ENCODE measurements at regions not wholly inside any gene's neighbourhood (a gene's known extent, or its start where the extent isn't known, plus 50 kb on each side); places are given as distances from the start of the nearest gene placed in this dataset.

GRCh38 chr15:38073178-38073946 is 138.9 kb downstream of the TMCO5A start:
- Mint-ChIP-seq H3K9me3 (no peaks in the 10 kb centered on the region), H3K4me3 (peak overlapping the region; percentile 19), H3K4me1 (peaks cover 18% of the 10 kb centered on the region), H3K36me3 (no peaks in the 10 kb centered on the region), H3K27me3 (peaks cover 56% of the 10 kb centered on the region), H3K27ac (no peak overlapping the region)
- DNase-seq: no peak
- CTCF ChIA-PET: interaction anchor here (0.6 to 1.4 kb wide), 2 partner anchors 10 to 15 kb away, joined by 3 to 4 read pairs; no protein-coding TSS in a partner anchor

- peaks cover 53% of the 10 kb centered on the region for H3K27me3 Mint-ChIP-seq
- no peaks in the 10 kb centered on the region for H3K36me3 Mint-ChIP-seq
- H3K9me3 Mint-ChIP-seq: no peaks in the 10 kb centered on the region
- CTCF ChIA-PET: interaction anchor here (0.6 kb wide), 1 partner anchor 16 kb away, joined by 3 read pairs; no protein-coding TSS in a partner anchor
- DNase-seq: no peak
- no peak overlapping the region for H3K27ac Mint-ChIP-seq
- H3K4me1 Mint-ChIP-seq: peaks cover 16% of the 10 kb centered on the region
- H3K4me3 Mint-ChIP-seq: no peak overlapping the region
Observed at GRCh38 chr15:38074029-38074428, 139.6 kb downstream of the TMCO5A start.

- no peak overlapping the region for H3K27ac Mint-ChIP-seq
- peaks cover 11% of the 10 kb centered on the region for H3K4me1 Mint-ChIP-seq
- DNase-seq: no peak
- H3K36me3 Mint-ChIP-seq: no peaks in the 10 kb centered on the region
- H3K4me3 Mint-ChIP-seq: no peak overlapping the region
- H3K9me3 Mint-ChIP-seq: no peaks in the 10 kb centered on the region
- CTCF ChIA-PET: no interaction called here
- peaks cover 43% of the 10 kb centered on the region for H3K27me3 Mint-ChIP-seq
Observed at GRCh38 chr15:38075466-38075865, 141.0 kb downstream of the TMCO5A start.

GRCh38 chr15:38076786-38077185 is 142.3 kb downstream of the TMCO5A start:
- no peak for DNase-seq
- no peaks in the 10 kb centered on the region for H3K9me3 Mint-ChIP-seq
- no peak overlapping the region for H3K27ac Mint-ChIP-seq
- no peak overlapping the region for H3K4me3 Mint-ChIP-seq
- H3K36me3 Mint-ChIP-seq: no peaks in the 10 kb centered on the region
- CTCF ChIA-PET: no interaction called here
- H3K4me1 Mint-ChIP-seq: peaks cover 9% of the 10 kb centered on the region
- H3K27me3 Mint-ChIP-seq: peaks cover 35% of the 10 kb centered on the region

- CTCF ChIA-PET: no interaction called here
Observed at GRCh38 chr15:38079236-38079635, 144.8 kb downstream of the TMCO5A start.

GRCh38 chr15:38080651-38081275 is 146.3 kb downstream of the TMCO5A start:
- H3K4me1 Mint-ChIP-seq: peaks cover 10% of the 10 kb centered on the region
- no peak overlapping the region for H3K4me3 Mint-ChIP-seq
- no peaks in the 10 kb centered on the region for H3K36me3 Mint-ChIP-seq
- peaks cover 4% of the 10 kb centered on the region for H3K27me3 Mint-ChIP-seq
- CTCF ChIA-PET: no interaction called here
- H3K27ac Mint-ChIP-seq: no peak overlapping the region
- H3K9me3 Mint-ChIP-seq: no peaks in the 10 kb centered on the region
- no peak for DNase-seq

More at GRCh38 chr15:38079236-38079635, 144.8 kb downstream of the TMCO5A start:
- no peaks in the 10 kb centered on the region for H3K36me3 Mint-ChIP-seq
- no peaks in the 10 kb centered on the region for H3K9me3 Mint-ChIP-seq
- peaks cover 3% of the 10 kb centered on the region for H3K4me1 Mint-ChIP-seq
- peaks cover 11% of the 10 kb centered on the region for H3K27me3 Mint-ChIP-seq
- no peak overlapping the region for H3K4me3 Mint-ChIP-seq
- no peak overlapping the region for H3K27ac Mint-ChIP-seq
- DNase-seq: no peak

- CTCF ChIA-PET: interaction anchor here (1.6 kb wide), 1 partner anchor 12 kb away, joined by 4 read pairs; no protein-coding TSS in a partner anchor
- H3K9me3 Mint-ChIP-seq: no peaks in the 10 kb centered on the region
- no peak for DNase-seq
- H3K27ac Mint-ChIP-seq: no peak overlapping the region
- H3K36me3 Mint-ChIP-seq: no peaks in the 10 kb centered on the region
- H3K27me3 Mint-ChIP-seq: peaks cover 4% of the 10 kb centered on the region
- no peak overlapping the region for H3K4me3 Mint-ChIP-seq
- H3K4me1 Mint-ChIP-seq: peaks cover 10% of the 10 kb centered on the region
Observed at GRCh38 chr15:38084289-38084688, 149.8 kb downstream of the TMCO5A start.

- peaks cover 10% of the 10 kb centered on the region for H3K4me1 Mint-ChIP-seq
- H3K27me3 Mint-ChIP-seq: peaks cover 8% of the 10 kb centered on the region
- no peak for DNase-seq
- no peaks in the 10 kb centered on the region for H3K9me3 Mint-ChIP-seq
- H3K36me3 Mint-ChIP-seq: no peaks in the 10 kb centered on the region
- CTCF ChIA-PET: no interaction called here
- H3K27ac Mint-ChIP-seq: no peak overlapping the region
- no peak overlapping the region for H3K4me3 Mint-ChIP-seq
Observed at GRCh38 chr15:38085114-38085513, 150.7 kb downstream of the TMCO5A start.

- no peak overlapping the region for H3K27ac Mint-ChIP-seq
- H3K9me3 Mint-ChIP-seq: no peaks in the 10 kb centered on the region
- CTCF ChIA-PET: no interaction called here
- peaks cover 10% of the 10 kb centered on the region for H3K4me1 Mint-ChIP-seq
- no peak for DNase-seq
- peaks cover 10% of the 10 kb centered on the region for H3K27me3 Mint-ChIP-seq
- no peaks in the 10 kb centered on the region for H3K36me3 Mint-ChIP-seq
- H3K4me3 Mint-ChIP-seq: no peak overlapping the region
Observed at GRCh38 chr15:38085931-38086568, 151.6 kb downstream of the TMCO5A start.

- Mint-ChIP-seq H3K4me3 (no peak overlapping the region), H3K27ac (no peak overlapping the region), H3K27me3 (peaks cover 10% of the 10 kb centered on the region), H3K4me1 (peaks cover 10% of the 10 kb centered on the region), H3K9me3 (no peaks in the 10 kb centered on the region), H3K36me3 (no peaks in the 10 kb centered on the region)
- DNase-seq: no peak
- CTCF ChIA-PET: no interaction called here
Observed at GRCh38 chr15:38086611-38087010, 152.2 kb downstream of the TMCO5A start.

GRCh38 chr15:38088971-38089370 is 154.5 kb downstream of the TMCO5A start:
- no peak for DNase-seq
- H3K27me3 Mint-ChIP-seq: peaks cover 10% of the 10 kb centered on the region

GRCh38 chr15:38090223-38090622 is 155.8 kb downstream of the TMCO5A start:
- no peaks in the 10 kb centered on the region for H3K36me3 Mint-ChIP-seq
- DNase-seq: no peak
- H3K4me1 Mint-ChIP-seq: no peaks in the 10 kb centered on the region
- H3K27me3 Mint-ChIP-seq: peaks cover 10% of the 10 kb centered on the region
- H3K9me3 Mint-ChIP-seq: no peaks in the 10 kb centered on the region
- no peak overlapping the region for H3K27ac Mint-ChIP-seq
- CTCF ChIA-PET: no interaction called here
- H3K4me3 Mint-ChIP-seq: no peak overlapping the region

More at GRCh38 chr15:38088971-38089370, 154.5 kb downstream of the TMCO5A start:
- Mint-ChIP-seq H3K27ac (no peak overlapping the region), H3K9me3 (no peaks in the 10 kb centered on the region), H3K4me3 (no peak overlapping the region), H3K36me3 (no peaks in the 10 kb centered on the region), H3K4me1 (peaks cover 8% of the 10 kb centered on the region)
- CTCF ChIA-PET: no interaction called here

- no peak overlapping the region for H3K4me3 Mint-ChIP-seq
- no peak overlapping the region for H3K27ac Mint-ChIP-seq
- CTCF ChIA-PET: no interaction called here
- H3K4me1 Mint-ChIP-seq: no peaks in the 10 kb centered on the region
- no peaks in the 10 kb centered on the region for H3K9me3 Mint-ChIP-seq
- DNase-seq: no peak
- no peaks in the 10 kb centered on the region for H3K36me3 Mint-ChIP-seq
- H3K27me3 Mint-ChIP-seq: peaks cover 10% of the 10 kb centered on the region
Observed at GRCh38 chr15:38090678-38091077, 156.2 kb downstream of the TMCO5A start.

GRCh38 chr15:38091078-38091645 is 156.7 kb downstream of the TMCO5A start:
- H3K4me3 Mint-ChIP-seq: no peak overlapping the region
- CTCF ChIA-PET: no interaction called here
- no peaks in the 10 kb centered on the region for H3K4me1 Mint-ChIP-seq
- H3K9me3 Mint-ChIP-seq: no peaks in the 10 kb centered on the region
- H3K36me3 Mint-ChIP-seq: no peaks in the 10 kb centered on the region
- H3K27ac Mint-ChIP-seq: no peak overlapping the region
- peaks cover 10% of the 10 kb centered on the region for H3K27me3 Mint-ChIP-seq
- no peak for DNase-seq
